Panc1 (cell line): ENCODE measurements at regions not wholly inside any gene's neighbourhood (a gene's known extent, or its start where the extent isn't known, plus 50 kb on each side); places are given as distances from the start of the nearest gene placed in this dataset.

Source experiments
- CTCF ChIP-seq: fragments of 450-650 bp; IDR thresholded peaks from 2 replicates; pipeline ENCODE4 v1.5.1; 2017; ENCODE audit warnings: mild to moderate bottlenecking
- POLR2AphosphoS5 ChIP-seq: IDR thresholded peaks from 2 replicates; pipeline ENCODE4 v1.6.1; 2012; ENCODE audit warnings: mild to moderate bottlenecking, low read depth, low read length, moderate library complexity

- TF ChIP-seq POLR2AphosphoS5 (no peak), CTCF (no peak)
These were observed 583.5 kb downstream of the MED13L start for GRCh38 chr12:115693970-115694369.
